ENCODE measurements at regions not wholly inside any gene's neighbourhood (a gene's known extent, or its start where the extent isn't known, plus 50 kb on each side); places are given as distances from the start of the nearest gene placed in this dataset.
A peak's percentile ranks its signal among the peaks of the same experiment; 100 is the strongest.
"Not testable (repeated sequence)": the region's sequence is repeated elsewhere in the genome, so short reads cannot be mapped to it uniquely, and the experiment has no call there.

- not testable (repeated sequence) for DNase-seq
Measured at GRCh38 chr1:149700677-149701567, 81.6 kb upstream of the FCGR1A start.

- peak; percentile 88 for DNase-seq
Measured at GRCh38 chr1:149708192-149708853, 74.2 kb upstream of the FCGR1A start.

GRCh38 chr1:149711651-149712050, 70.8 kb upstream of the FCGR1A start:
- not testable (repeated sequence) for DNase-seq

- peak; percentile 71 for DNase-seq
Measured at GRCh38 chr1:149712154-149712927, 70.2 kb upstream of the FCGR1A start.

- not testable (repeated sequence) for DNase-seq
Measured at GRCh38 chr1:149713513-149713912, 69.0 kb upstream of the FCGR1A start.

- not testable (repeated sequence) for DNase-seq
Measured at GRCh38 chr1:149713952-149714351, 68.5 kb upstream of the FCGR1A start.

GRCh38 chr1:149724618-149725302, 57.7 kb upstream of the FCGR1A start:
- not testable (repeated sequence) for DNase-seq

- not testable (repeated sequence) for DNase-seq
Measured at GRCh38 chr1:149726688-149727087, 55.8 kb upstream of the FCGR1A start.

- DNase-seq = not testable (repeated sequence)
Measured at GRCh38 chr1:149728598-149728997, 53.9 kb upstream of the FCGR1A start.

Data from femur (tissue), 1 donor.